ENCODE measurements at regions not wholly inside any gene's neighbourhood (a gene's known extent, or its start where the extent isn't known, plus 50 kb on each side); places are given as distances from the start of the nearest gene placed in this dataset.

- ATAC-seq (no peak), DNase-seq (ENCODE audit: low spot score) (no peak)
- no peak for TF ChIP-seq FOXK1 (CRISPR knock-in tag; IDR thresholded peaks at IDR 0.05)
- H3K9me3 Mint-ChIP-seq = no peaks in the 10 kb centered on the region
- ChIA-PET CTCF (no interaction called here), POLR2A (no interaction called here)
- no peak overlapping the region for H3K4me3 Mint-ChIP-seq
- H3K27me3 Mint-ChIP-seq (ENCODE audit: low read depth) = no peaks in the 10 kb centered on the region; the same call in 1 of the 2 replicates
- H3K36me3 Mint-ChIP-seq = no peaks in the 10 kb centered on the region
- H3K27ac Mint-ChIP-seq = no peak overlapping the region
- peaks cover 1% of the 10 kb centered on the region for H3K4me1 Mint-ChIP-seq
These were observed 275.2 kb upstream of the IRX1 start for GRCh38 chr5:3320317-3320875.

DNA sequence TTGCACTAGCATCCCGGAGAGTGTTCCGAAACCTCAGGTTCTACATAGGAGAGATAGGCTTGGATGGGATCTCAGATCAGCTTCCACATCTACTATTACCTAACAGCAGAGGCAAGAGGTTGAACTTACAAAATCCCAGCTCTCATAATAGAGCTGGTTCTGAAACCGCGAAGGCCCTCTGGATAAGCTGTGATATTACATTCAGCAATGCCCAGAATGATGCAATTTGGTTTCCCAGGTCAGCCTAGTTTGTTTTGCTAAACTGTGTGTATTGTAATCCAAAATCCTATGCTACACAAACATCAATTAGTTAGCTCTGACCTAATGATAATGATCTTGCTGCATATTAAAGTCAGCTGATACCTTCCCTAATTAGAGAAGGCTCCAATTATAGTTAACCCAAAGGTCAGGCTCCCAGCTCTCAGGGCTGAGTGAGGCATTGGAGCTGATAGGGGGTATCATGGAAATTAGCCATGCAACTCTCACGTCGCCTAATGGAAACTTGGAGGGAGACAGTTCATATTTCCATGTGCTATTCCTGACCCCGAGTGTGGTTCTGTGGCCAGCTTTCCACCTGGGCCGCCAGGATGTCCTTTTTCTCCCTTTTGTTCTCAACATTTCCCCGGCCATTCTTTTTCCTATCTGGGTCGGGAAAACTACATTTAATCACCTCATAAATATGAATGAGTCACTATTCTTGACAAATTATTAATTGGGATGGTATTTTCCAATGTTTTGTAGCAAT, 278.4 kb upstream of the IRX1 start:
- ATAC-seq = no peak
- H3K27me3 Mint-ChIP-seq (ENCODE audit: low read depth) = no peaks in the 10 kb centered on the region; the same call in 1 of the 2 replicates
- TF ChIP-seq HMGA2 (CRISPR knock-in tag; IDR thresholded peaks at IDR 0.05) (no peak), MAX (CRISPR knock-in tag; IDR thresholded peaks at IDR 0.05) (no peak), CBFB (CRISPR knock-in tag; IDR thresholded peaks at IDR 0.05; ENCODE audit: low read depth) (no peak), NR1H2 (CRISPR knock-in tag; IDR thresholded peaks at IDR 0.05) (no peak), IRF1 (CRISPR knock-in tag; IDR thresholded peaks at IDR 0.05) (no peak), JUN (CRISPR knock-in tag; IDR thresholded peaks at IDR 0.05) (no peak), CREB1 (CRISPR knock-in tag; IDR thresholded peaks at IDR 0.05) (no peak), NFE2L1 (CRISPR knock-in tag; IDR thresholded peaks at IDR 0.05) (no peak), HMGXB4 (CRISPR knock-in tag; IDR thresholded peaks at IDR 0.05) (no peak), STAT6 (CRISPR knock-in tag; conservative IDR thresholded peaks at IDR 0.05; ENCODE audit: low read depth) (no peak)
- TF ChIP-seq, protein P1, sequence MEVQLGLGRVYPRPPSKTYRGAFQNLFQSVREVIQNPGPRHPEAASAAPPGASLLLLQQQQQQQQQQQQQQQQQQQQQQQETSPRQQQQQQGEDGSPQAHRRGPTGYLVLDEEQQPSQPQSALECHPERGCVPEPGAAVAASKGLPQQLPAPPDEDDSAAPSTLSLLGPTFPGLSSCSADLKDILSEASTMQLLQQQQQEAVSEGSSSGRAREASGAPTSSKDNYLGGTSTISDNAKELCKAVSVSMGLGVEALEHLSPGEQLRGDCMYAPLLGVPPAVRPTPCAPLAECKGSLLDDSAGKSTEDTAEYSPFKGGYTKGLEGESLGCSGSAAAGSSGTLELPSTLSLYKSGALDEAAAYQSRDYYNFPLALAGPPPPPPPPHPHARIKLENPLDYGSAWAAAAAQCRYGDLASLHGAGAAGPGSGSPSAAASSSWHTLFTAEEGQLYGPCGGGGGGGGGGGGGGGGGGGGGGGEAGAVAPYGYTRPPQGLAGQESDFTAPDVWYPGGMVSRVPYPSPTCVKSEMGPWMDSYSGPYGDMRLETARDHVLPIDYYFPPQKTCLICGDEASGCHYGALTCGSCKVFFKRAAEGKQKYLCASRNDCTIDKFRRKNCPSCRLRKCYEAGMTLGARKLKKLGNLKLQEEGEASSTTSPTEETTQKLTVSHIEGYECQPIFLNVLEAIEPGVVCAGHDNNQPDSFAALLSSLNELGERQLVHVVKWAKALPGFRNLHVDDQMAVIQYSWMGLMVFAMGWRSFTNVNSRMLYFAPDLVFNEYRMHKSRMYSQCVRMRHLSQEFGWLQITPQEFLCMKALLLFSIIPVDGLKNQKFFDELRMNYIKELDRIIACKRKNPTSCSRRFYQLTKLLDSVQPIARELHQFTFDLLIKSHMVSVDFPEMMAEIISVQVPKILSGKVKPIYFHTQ (CRISPR knock-in tag; IDR thresholded peaks at IDR 0.05) = no peak
- TF ChIP-seq, protein P2, sequence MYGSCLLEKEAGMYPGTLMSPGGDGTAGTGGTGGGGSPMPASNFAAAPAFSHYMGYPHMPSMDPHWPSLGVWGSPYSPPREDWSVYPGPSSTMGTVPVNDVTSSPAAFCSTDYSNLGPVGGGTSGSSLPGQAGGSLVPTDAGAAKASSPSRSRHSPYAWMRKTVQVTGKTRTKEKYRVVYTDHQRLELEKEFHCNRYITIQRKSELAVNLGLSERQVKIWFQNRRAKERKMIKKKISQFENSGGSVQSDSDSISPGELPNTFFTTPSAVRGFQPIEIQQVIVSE (CRISPR knock-in tag; IDR thresholded peaks at IDR 0.05; ENCODE audit: borderline replicate concordance) = no peak
- TF ChIP-seq, protein P3, sequence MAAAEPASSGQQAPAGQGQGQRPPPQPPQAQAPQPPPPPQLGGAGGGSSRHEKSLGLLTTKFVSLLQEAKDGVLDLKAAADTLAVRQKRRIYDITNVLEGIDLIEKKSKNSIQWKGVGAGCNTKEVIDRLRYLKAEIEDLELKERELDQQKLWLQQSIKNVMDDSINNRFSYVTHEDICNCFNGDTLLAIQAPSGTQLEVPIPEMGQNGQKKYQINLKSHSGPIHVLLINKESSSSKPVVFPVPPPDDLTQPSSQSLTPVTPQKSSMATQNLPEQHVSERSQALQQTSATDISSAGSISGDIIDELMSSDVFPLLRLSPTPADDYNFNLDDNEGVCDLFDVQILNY (CRISPR knock-in tag; IDR thresholded peaks at IDR 0.05) = no peak
- no peaks in the 10 kb centered on the region for H3K4me1 Mint-ChIP-seq
- no peak for DNase-seq (ENCODE audit: low spot score)
- no peak overlapping the region for H3K27ac Mint-ChIP-seq
- POLR2A ChIA-PET = no interaction called here
- CTCF ChIA-PET = no interaction called here
- H3K9me3 Mint-ChIP-seq = peaks cover 15% of the 10 kb centered on the region
- 0 out of 2 replicates have a peak, but pooled peaks cover 3% of the 10 kb centered on the region for H3K36me3 Mint-ChIP-seq
- H3K4me3 Mint-ChIP-seq = no peak overlapping the region

Data from WTC11 (cell line).